Psoas muscle (tissue), 7 donors: ENCODE measurements at regions not wholly inside any gene's neighbourhood (a gene's known extent, or its start where the extent isn't known, plus 50 kb on each side); places are given as distances from the start of the nearest gene placed in this dataset.

Experiments used
- ATAC-seq, 4 donors: fragments of 200-7000 bp; cut with Tn5 transposase; one replicate each; pipeline ENCODE4 v1.9.1; 2020; ENCODE audit warnings: moderate library complexity in 3 of 4, mild to moderate bottlenecking in 2 of 4
- DNase-seq, 2 donors: peaks; one replicate each; pipeline ENCODE4 v3.0.0-alpha.2; 2020
- H3K27ac ChIP-seq: fragments of 200-600 bp; one replicate; pipeline ENCODE4 v1.8.0; 2022
- H3K27me3 ChIP-seq, 3 donors: fragments of 200-600 bp in 1 of 3; one replicate each; pipeline versions ENCODE4 v1.6.1 to v1.8.0; 2013 to 2022; ENCODE audit warnings: low read length in 2 of 3, mild to moderate bottlenecking in 2 of 3, moderate library complexity in 1 of 3; ENCODE audit not compliant: insufficient read depth in 3 of 3
- H3K36me3 ChIP-seq, 2 donors: fragments of 200-600 bp in 1 of 2; one replicate each; pipeline versions ENCODE4 v1.6.1 to v1.8.0; 2013 to 2022; ENCODE audit warnings: low read depth in 1 of 2, mild to moderate bottlenecking in 1 of 2, moderate library complexity in 1 of 2; ENCODE audit not compliant: insufficient read depth in 1 of 2
- H3K4me1 ChIP-seq: fragments of 200-600 bp; one replicate; pipeline ENCODE4 v1.8.0; 2022
- H3K4me3 ChIP-seq: fragments of 200-600 bp; one replicate; pipeline ENCODE4 v1.8.0; 2022; ENCODE audit warnings: mild to moderate bottlenecking
- H3K9me3 ChIP-seq: fragments of 200-600 bp; one replicate; pipeline ENCODE4 v1.8.0; 2022
- WGBS, 3 donors: extraction: QIAGEN DNeasy Blood & Tissue Kit; methylation state at CpG; one replicate each; pipeline versions ENCODE4 v1.1.6 to v1.1.7; 2013; 5-methylcytosine and 5-hydroxymethylcytosine counted together
- intact Hi-C, 2 donors: fragments of 100-400 bp; cut with DNase I; formaldehyde crosslinking; loops; one replicate each; pipeline versions ENCODE4 v1.11.0 to v1.14.2; 2022
- TF ChIP-seq, protein P1 (sequence below): fragments of 200-600 bp; IDR thresholded peaks from one replicate; pipeline ENCODE4 v1.8.0; 2022; ENCODE audit warnings: antibody characterized with exemption
- donor health status: healthy with polysubstance abuse.
- donor health status: DM: no; HTN: no; CAD: no; lungs with moderate emphysema.
- donor health status: Bipolar disorder and iron deficiency.
- donor health status: healthy.
- donor health status: DM: yes; HTN: yes; CAD: no.
- donor health status: DM: no; HTN: no; CAD: no.
- donor health status: DM: yes; HTN: yes; CAD: no.

DNA sequence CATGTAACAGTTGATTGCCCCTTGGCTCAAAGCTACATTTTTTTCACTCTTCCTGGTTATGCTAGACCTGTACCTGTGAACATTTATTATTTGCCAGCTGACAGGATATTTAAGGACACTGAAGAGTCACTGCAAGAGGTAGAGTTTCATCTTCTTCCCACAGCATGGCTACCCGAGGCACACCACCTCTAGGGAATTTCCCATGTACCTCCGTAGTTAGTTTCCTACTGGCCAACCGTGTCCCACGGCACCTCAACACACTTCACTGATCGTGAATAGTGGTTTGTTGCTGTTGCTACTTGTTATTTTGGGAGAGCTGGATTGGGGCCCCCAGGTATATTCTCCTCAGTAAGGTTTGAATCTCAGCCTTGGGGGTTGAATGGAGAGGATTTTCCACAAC is 648.6 kb downstream of the SEMA5A start:
- no peak overlapping the region for H3K4me3 ChIP-seq
- DNase-seq (no peak), ATAC-seq (no peak)
- intact Hi-C loops = no loop called here
- no peaks in the 10 kb centered on the region for H3K4me1 ChIP-seq
- 80 to 84% (median 83%) methylated on average over 5 of the region's 5 CpGs for WGBS, 3 donors
- H3K27me3 ChIP-seq = no peaks in the 10 kb centered on the region
- H3K36me3 ChIP-seq = no peaks in the 10 kb centered on the region
- no peaks in the 10 kb centered on the region for H3K9me3 ChIP-seq
- TF ChIP-seq, protein P1, sequence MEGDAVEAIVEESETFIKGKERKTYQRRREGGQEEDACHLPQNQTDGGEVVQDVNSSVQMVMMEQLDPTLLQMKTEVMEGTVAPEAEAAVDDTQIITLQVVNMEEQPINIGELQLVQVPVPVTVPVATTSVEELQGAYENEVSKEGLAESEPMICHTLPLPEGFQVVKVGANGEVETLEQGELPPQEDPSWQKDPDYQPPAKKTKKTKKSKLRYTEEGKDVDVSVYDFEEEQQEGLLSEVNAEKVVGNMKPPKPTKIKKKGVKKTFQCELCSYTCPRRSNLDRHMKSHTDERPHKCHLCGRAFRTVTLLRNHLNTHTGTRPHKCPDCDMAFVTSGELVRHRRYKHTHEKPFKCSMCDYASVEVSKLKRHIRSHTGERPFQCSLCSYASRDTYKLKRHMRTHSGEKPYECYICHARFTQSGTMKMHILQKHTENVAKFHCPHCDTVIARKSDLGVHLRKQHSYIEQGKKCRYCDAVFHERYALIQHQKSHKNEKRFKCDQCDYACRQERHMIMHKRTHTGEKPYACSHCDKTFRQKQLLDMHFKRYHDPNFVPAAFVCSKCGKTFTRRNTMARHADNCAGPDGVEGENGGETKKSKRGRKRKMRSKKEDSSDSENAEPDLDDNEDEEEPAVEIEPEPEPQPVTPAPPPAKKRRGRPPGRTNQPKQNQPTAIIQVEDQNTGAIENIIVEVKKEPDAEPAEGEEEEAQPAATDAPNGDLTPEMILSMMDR = no peak
- H3K27ac ChIP-seq = no peak overlapping the region

DNA sequence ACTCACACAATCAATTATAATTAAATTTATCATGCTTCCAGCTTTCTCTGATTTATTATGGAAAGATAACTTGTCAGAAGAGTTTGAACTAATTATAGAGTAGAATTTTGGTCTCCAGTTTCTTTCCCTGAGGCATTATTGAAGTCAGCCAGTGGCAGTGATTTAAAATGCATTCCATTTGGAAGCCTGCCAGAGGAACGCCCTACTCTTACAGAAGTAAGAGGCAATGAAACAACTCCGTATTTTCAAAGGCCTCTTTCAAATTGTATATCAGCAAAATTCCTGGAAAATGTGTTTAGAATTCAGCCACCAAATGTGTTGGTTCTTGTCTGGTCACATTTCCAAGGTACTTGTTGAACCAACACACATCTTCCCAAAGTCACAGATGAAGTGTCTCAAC is 640.9 kb downstream of the SEMA5A start:
- no peak for ATAC-seq
- 14 to 22% (median 21%) methylated on average over 2 of the region's 2 CpGs for WGBS, 3 donors
- Histone ChIP-seq H3K27ac (no peak overlapping the region), H3K27me3 (no peaks in the 10 kb centered on the region), H3K9me3 (no peaks in the 10 kb centered on the region), H3K4me3 (no peak overlapping the region), H3K36me3 (no peaks in the 10 kb centered on the region), H3K4me1 (no peaks in the 10 kb centered on the region)
- DNase-seq = no peak
- intact Hi-C loops = no loop called here
- TF ChIP-seq, protein P1 = no peak

DNA sequence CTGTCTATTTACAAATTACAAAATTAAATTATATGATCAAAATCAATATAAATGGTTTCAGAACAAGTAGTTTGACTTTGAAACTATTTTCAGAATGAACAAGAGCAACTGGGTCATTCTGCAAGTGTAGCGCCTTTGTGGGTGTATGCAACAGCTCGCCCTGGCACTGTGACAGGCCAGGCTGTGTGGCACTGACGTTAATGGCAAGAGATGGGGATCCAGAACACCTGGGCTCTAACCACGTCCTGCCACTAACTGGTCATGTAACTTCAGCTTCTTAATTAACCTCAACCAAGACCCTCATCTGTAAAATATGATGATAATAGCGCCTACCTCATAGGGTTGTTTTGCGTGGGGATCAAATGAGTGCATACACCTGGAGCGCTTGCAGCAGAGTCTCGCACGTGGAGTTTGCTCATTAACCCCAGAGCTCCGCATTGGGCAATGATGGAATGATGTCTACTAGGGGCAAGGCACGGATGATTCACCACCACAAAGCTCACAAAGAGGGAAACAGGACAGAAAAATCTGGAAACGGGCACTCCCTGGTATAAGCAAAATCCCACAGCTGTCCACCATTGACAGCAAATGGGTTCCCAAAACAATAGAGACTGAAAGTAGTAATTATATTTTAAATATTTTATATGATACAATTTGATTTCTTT is 639.4 kb downstream of the SEMA5A start:
- ATAC-seq = no peak
- intact Hi-C loops = no loop called here
- no peaks in the 10 kb centered on the region for H3K27me3 ChIP-seq

DNA sequence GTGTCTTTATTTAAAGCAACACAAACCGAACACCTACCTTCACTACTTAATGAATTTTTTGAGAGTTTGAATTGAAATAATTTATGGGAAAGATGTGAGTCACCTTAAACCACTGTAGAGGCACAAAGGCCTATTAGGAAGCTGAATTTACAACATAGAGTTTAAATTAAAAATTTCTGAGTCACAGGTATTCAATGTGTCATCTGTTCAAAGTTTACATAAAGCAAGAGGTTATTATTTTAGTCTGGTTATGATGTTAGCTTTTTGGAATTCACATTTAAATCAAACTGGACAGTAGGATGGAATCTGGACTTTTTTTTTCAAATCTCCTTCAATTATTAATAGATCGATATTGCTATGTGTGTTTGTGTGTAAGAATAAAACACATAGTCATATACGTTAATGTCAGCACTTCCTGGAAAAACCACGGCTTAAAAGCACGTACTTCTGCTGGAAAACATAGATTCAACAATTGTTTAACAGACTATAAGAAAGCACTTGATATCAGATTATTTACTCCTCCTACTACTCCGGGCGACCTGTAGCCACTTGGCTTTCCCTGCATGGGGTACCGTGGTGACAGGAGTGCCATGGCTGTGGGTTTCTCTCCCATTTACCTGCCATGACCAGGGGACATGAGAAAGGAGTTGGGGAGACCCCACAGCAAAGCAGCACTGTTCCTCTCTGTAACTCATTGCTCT is 638.6 kb downstream of the SEMA5A start:
- TF ChIP-seq, protein P1 = no peak
- H3K4me1 ChIP-seq = no peaks in the 10 kb centered on the region
- no peaks in the 10 kb centered on the region for H3K9me3 ChIP-seq
- no peak overlapping the region for H3K4me3 ChIP-seq
- no peak for DNase-seq
- intact Hi-C loops = no loop called here
- H3K36me3 ChIP-seq = no peaks in the 10 kb centered on the region
- ATAC-seq = no peak
- WGBS, 3 donors = 83 to 90% (median 86%) methylated on average over 8 of the region's 8 CpGs
- no peaks in the 10 kb centered on the region for H3K27me3 ChIP-seq
- no peak overlapping the region for H3K27ac ChIP-seq

More for the DNA sequence above, 639.4 kb downstream of the SEMA5A start:
- TF ChIP-seq, protein P1 = no peak
- no peak for DNase-seq
- Histone ChIP-seq H3K27ac (no peak overlapping the region), H3K4me3 (no peak overlapping the region), H3K4me1 (no peaks in the 10 kb centered on the region), H3K36me3 (no peaks in the 10 kb centered on the region), H3K9me3 (no peaks in the 10 kb centered on the region)
- 79 to 85% (median 81%) methylated on average over 12 of the region's 12 CpGs for WGBS, 3 donors
